ENCODE measurements at regions not wholly inside any gene's neighbourhood (a gene's known extent, or its start where the extent isn't known, plus 50 kb on each side); places are given as distances from the start of the nearest gene placed in this dataset.

GRCh38 chr3:170644711-170645110 is 58.8 kb upstream of the SLC7A14 start:
- no peak overlapping the region for H3K4me3 ChIP-seq (replicated peaks; ENCODE audit: low read depth, low read length)
- no peak for TF ChIP-seq CTCF (IDR thresholded peaks at IDR 0.05; ENCODE audit: low read length, missing control alignments)
- DNase-seq (ENCODE audit: low read depth) = no peak

DNA sequence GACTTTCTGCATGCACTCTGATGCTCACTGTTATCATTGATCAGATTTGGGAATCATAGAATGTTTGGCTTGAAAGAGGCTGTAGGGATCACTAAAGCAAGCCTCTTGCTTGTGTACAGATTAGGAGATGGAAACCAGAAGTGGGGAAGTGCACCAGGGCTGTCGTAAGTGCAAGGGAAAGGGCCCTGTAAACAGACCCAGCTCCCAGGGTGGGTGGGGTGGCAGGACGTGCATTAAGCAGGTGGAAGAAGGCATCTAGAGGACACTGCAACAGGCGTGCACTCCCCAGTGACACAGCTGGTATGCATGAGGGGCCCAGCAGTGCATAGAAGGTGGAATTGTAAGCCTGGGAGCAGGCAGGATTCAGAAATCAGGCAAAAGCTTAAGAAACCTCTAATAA is 58.0 kb upstream of the SLC7A14 start:
- no peak overlapping the region for H3K4me3 ChIP-seq (replicated peaks; ENCODE audit: low read depth, low read length)
- no peak for DNase-seq (ENCODE audit: low read depth)
- no peak for TF ChIP-seq CTCF (IDR thresholded peaks at IDR 0.05; ENCODE audit: low read length, missing control alignments)

- H3K4me3 ChIP-seq (replicated peaks; ENCODE audit: low read depth, low read length) = no peak overlapping the region
- no peak for DNase-seq (ENCODE audit: low read depth)
- no peak for TF ChIP-seq CTCF (IDR thresholded peaks at IDR 0.05; ENCODE audit: low read length, missing control alignments)
Observed at GRCh38 chr3:170642882-170643601, 57.2 kb upstream of the SLC7A14 start.

DNA sequence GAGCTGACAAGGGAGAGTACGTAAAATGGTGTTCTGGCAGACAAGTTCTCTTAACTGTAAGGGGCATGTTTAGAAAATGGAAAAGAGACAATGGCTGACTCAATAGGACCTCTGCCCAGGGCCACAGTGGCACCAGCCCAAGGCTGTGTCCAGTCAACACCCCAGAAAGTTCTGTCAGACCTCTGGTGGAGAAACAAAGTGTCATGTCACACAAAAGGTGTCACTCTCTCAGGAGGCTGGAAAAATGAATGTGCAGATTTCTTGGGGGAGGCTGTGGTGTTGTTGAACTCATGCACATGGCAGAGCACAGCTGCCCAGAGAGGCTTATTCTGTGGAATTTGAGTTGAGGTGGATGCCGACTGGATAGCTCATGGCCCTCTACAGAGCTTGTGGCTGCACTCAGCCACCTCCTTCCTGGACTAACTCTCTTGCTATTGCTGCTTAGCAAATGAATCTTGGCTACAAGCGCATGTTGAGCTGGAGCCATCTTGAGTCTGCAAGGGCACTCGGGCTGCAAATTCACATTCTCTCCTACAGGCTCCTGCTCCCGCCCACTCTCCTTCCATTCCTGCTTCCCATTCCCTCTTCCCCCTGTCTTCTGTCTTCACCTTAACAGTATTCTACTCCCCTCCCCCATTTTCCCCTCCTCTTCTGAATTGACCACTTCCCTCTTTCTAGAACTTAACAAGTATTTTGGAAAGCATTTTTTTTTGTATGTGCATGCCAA is 55.8 kb upstream of the SLC7A14 start:
- no peak overlapping the region for H3K4me3 ChIP-seq (replicated peaks; ENCODE audit: low read depth, low read length)
- TF ChIP-seq CTCF (IDR thresholded peaks at IDR 0.05; ENCODE audit: low read length, missing control alignments) = no peak
- DNase-seq (ENCODE audit: low read depth) = no peak

DNA sequence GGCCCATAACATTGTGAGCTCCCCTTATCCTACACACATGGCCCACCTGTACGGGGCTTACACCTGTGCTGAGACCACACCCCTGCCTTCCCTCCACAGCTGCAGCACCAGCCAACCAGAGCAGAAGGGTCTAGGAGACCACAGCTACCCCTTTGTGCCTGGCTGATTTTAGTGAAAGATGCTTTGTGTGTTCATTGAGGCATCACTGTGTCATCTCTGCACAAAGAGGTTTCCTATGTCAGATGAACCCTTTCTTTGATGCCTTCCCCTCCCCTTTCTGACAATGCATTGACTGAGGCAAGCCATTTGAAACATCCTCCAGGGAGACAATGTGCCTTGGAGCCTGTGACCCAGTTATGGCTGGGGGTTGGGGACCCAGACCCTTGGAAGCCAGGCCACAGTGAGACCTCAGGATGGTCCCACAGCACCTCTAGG is 54.9 kb upstream of the SLC7A14 start:
- DNase-seq (ENCODE audit: low read depth) = no peak
- H3K4me3 ChIP-seq (replicated peaks; ENCODE audit: low read depth, low read length) = no peak overlapping the region
- no peak for TF ChIP-seq CTCF (IDR thresholded peaks at IDR 0.05; ENCODE audit: low read length, missing control alignments)

DNA sequence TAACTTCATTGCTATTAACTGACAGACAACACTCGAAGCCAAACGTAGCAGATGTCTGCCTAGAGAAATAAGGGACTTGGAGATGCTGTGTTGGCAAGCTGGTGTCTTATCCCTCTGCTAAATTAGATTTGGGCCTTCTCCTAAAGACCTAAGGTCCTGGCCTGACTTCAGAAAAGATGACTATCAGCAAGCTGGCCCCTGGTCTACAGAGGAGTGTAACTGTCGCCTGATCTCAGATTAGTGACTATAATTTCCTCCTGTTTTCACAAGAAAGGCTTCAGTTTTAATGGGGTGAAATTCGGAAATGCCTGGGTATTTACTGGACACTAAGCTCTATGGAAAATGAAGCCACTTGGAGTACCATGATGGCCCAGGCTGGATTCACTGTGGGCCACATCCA is 53.1 kb upstream of the SLC7A14 start:
- no peak overlapping the region for H3K4me3 ChIP-seq (replicated peaks; ENCODE audit: low read depth, low read length)
- DNase-seq (ENCODE audit: low read depth) = no peak
- TF ChIP-seq CTCF (IDR thresholded peaks at IDR 0.05; ENCODE audit: low read length, missing control alignments) = no peak
